ENCODE measurements at regions not wholly inside any gene's neighbourhood (a gene's known extent, or its start where the extent isn't known, plus 50 kb on each side); places are given as distances from the start of the nearest gene placed in this dataset.

DNA sequence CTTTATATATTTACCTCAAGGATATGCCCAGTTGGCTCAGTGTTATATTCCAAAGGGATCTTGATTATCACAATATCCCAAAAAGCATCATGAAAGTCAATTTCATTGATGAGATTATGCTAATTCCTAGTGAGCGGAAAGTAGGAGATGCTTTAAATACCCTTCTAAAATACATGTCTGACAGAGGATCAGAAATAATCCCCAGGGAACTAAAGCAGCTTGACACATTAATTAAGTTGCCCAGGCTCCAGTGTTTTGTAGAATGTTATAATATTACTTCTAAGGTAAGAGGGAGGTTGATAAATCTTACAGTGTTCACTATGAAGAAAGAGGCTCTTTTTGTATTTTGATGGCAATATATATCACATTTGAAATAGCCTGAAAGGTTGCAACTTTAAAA lies 767.5 kb upstream of the ROBO1 start:
- TF ChIP-seq CTCF (IDR thresholded peaks at IDR 0.05; ENCODE audit: control insufficient read depth, insufficient read depth, low read depth, low read length, missing control alignments) = no peak
- no peak for DNase-seq (ENCODE audit: low read depth)
- no peak overlapping the region for H3K4me3 ChIP-seq (ENCODE audit: control insufficient read depth, low read depth, low read length)

DNA sequence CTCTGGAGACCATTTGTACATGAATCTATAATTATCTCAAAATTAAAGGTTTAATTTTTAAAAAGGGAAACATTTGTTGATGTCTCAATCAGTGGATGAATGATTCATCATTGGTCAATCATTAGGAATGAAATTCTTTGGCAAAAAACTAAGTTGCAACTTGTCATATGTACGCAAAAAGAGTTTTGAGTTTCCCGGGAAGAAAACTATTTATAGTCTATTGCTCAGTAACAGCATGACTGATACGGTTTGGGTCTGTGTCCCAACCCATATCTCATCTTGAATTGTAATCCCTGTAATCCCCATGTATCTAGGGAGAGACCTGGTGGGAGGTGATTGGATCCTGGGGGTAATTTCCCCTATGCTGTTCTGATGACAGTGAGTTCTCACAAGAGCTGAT lies 765.8 kb upstream of the ROBO1 start:
- H3K4me3 ChIP-seq (ENCODE audit: control insufficient read depth, low read depth, low read length) = no peak overlapping the region
- DNase-seq (ENCODE audit: low read depth) = no peak
- no peak for TF ChIP-seq CTCF (IDR thresholded peaks at IDR 0.05; ENCODE audit: control insufficient read depth, insufficient read depth, low read depth, low read length, missing control alignments)

- no peak for TF ChIP-seq CTCF (IDR thresholded peaks at IDR 0.05; ENCODE audit: control insufficient read depth, insufficient read depth, low read depth, low read length, missing control alignments)
- no peak for DNase-seq (ENCODE audit: low read depth)
- H3K4me3 ChIP-seq (ENCODE audit: control insufficient read depth, low read depth, low read length) = no peak overlapping the region
Measured at GRCh38 chr3:80526153-80526552, 758.4 kb upstream of the ROBO1 start.

DNA sequence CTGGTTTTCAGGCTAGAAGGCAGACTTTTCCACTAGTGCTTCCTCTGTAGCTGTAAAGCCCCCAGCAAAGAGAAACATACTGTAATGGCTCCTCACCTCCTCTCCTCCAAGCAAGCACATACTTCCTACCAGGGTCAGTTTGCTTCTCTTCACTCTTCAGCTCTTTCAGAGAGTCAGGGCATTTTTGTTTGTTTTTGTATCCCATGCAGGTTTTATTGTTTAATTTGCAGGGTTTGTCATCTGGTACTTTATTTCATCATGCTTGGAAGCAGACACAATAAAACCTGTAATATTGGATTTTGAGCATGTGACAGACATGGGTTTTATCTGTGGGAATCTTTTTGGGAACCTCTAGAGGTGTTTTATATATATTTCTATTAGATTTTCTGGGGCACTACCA lies 753.3 kb upstream of the ROBO1 start:
- H3K4me3 ChIP-seq (ENCODE audit: control insufficient read depth, low read depth, low read length) = no peak overlapping the region
- no peak for DNase-seq (ENCODE audit: low read depth)
- TF ChIP-seq CTCF (IDR thresholded peaks at IDR 0.05; ENCODE audit: control insufficient read depth, insufficient read depth, low read depth, low read length, missing control alignments) = no peak

- H3K4me3 ChIP-seq (ENCODE audit: control insufficient read depth, low read depth, low read length) = no peak overlapping the region
- TF ChIP-seq CTCF (IDR thresholded peaks at IDR 0.05; ENCODE audit: control insufficient read depth, insufficient read depth, low read depth, low read length, missing control alignments) = no peak
- DNase-seq (ENCODE audit: low read depth) = no peak
Measured at GRCh38 chr3:80519436-80519835, 751.6 kb upstream of the ROBO1 start.

GRCh38 chr3:80496452-80496851 lies 728.7 kb upstream of the ROBO1 start:
- no peak overlapping the region for H3K4me3 ChIP-seq (ENCODE audit: control insufficient read depth, low read depth, low read length)
- DNase-seq (ENCODE audit: low read depth) = no peak
- no peak for TF ChIP-seq CTCF (IDR thresholded peaks at IDR 0.05; ENCODE audit: control insufficient read depth, insufficient read depth, low read depth, low read length, missing control alignments)

GRCh38 chr3:80492162-80492561 lies 724.4 kb upstream of the ROBO1 start:
- no peak for DNase-seq (ENCODE audit: low read depth)

More at GRCh38 chr3:80492162-80492561, 724.4 kb upstream of the ROBO1 start:
- no peak for TF ChIP-seq CTCF (IDR thresholded peaks at IDR 0.05; ENCODE audit: control insufficient read depth, insufficient read depth, low read depth, low read length, missing control alignments)
- H3K4me3 ChIP-seq (ENCODE audit: control insufficient read depth, low read depth, low read length) = no peak overlapping the region
